OCI-LY1 (cell line): ENCODE measurements at regions not wholly inside any gene's neighbourhood (a gene's known extent, or its start where the extent isn't known, plus 50 kb on each side); places are given as distances from the start of the nearest gene placed in this dataset.

Experiments used
- H2AFZ ChIP-seq: fragments of 200-600 bp; sonication (generic), shearing (Covaris generic); 2 replicates; pipeline ENCODE4 v1.6.0; 2014; ENCODE audit warnings: antibody characterized with exemption, mild to moderate bottlenecking, low read length
- H3F3A ChIP-seq: fragments of 200-600 bp; sonication (generic), shearing (Covaris generic); 2 replicates; pipeline ENCODE4 v1.6.0; 2014; ENCODE audit warnings: mild to moderate bottlenecking, antibody characterized with exemption, low read length, moderate library complexity; ENCODE audit not compliant: insufficient read depth
- H3K27ac ChIP-seq: fragments of 200-600 bp; sonication (generic); 2 replicates; pipeline ENCODE4 v1.5.1; 2014; ENCODE audit warnings: low read length, mixed run types, mild to moderate bottlenecking, low read depth; ENCODE audit not compliant: poor library complexity, severe bottlenecking
- H3K27me3 ChIP-seq: fragments of 200-600 bp; sonication (generic); 2 replicates; pipeline ENCODE4 v1.6.0; 2014; ENCODE audit warnings: antibody characterized with exemption, mild to moderate bottlenecking, low read length, moderate library complexity; ENCODE audit not compliant: insufficient read depth
- H3K36me3 ChIP-seq: fragments of 200-600 bp; sonication (generic); 2 replicates; pipeline ENCODE4 v1.6.1; 2014; ENCODE audit warnings: mild to moderate bottlenecking, antibody characterized with exemption, low read length, moderate library complexity, mixed read lengths; ENCODE audit not compliant: insufficient read depth
- H3K4me1 ChIP-seq: fragments of 200-600 bp; sonication (generic); 2 replicates; pipeline ENCODE4 v1.5.1; 2014; ENCODE audit warnings: mild to moderate bottlenecking, low read length, moderate library complexity; ENCODE audit not compliant: insufficient read depth, severe bottlenecking
- H3K4me2 ChIP-seq: fragments of 200-600 bp; sonication (generic), shearing (Covaris generic); 2 replicates; pipeline ENCODE4 v1.6.1; 2014; ENCODE audit warnings: low read length
- H3K4me3 ChIP-seq: fragments of 200-600 bp; sonication (generic); 2 replicates; pipeline ENCODE4 v1.5.1; 2014; ENCODE audit warnings: low read length, low read depth, mild to moderate bottlenecking, mixed read lengths; ENCODE audit not compliant: poor library complexity, severe bottlenecking
- H3K79me2 ChIP-seq: fragments of 200-600 bp; shearing (Covaris generic); 2 replicates; pipeline ENCODE4 v1.6.1; 2016; ENCODE audit warnings: mixed run types, low read length, mixed read lengths; ENCODE audit not compliant: insufficient read depth
- H3K9ac ChIP-seq: fragments of 200-600 bp; sonication (generic), shearing (Covaris generic); 2 replicates; pipeline ENCODE4 v1.6.1; 2014; ENCODE audit warnings: mild to moderate bottlenecking, low read length, mixed read lengths
- H3K9me2 ChIP-seq: fragments of 200-600 bp; sonication (generic), shearing (Covaris generic); 2 replicates; pipeline ENCODE4 v1.6.1; 2014; ENCODE audit warnings: low read depth, mild to moderate bottlenecking, low read length, mixed read lengths
- H3K9me3 ChIP-seq: fragments of 200-600 bp; shearing (Covaris generic); 2 replicates; pipeline ENCODE4 v1.6.1; 2014; ENCODE audit warnings: low read length, mixed read lengths
- H4K20me1 ChIP-seq: fragments of 200-600 bp; sonication (generic), shearing (Covaris generic); 2 replicates; pipeline ENCODE4 v1.6.0; 2016; ENCODE audit warnings: mild to moderate bottlenecking, low read length; ENCODE audit not compliant: insufficient read depth
- CTCF ChIP-seq: fragments of 200-600 bp; sonication (generic), shearing (Covaris generic); IDR thresholded peaks from 2 replicates; pipeline ENCODE4 v1.5.1; 2017; ENCODE audit warnings: mild to moderate bottlenecking, antibody characterized with exemption, low read length, moderate library complexity, mixed read lengths
- EZH2 ChIP-seq: fragments of 200-600 bp; sonication (generic), shearing (Covaris generic); IDR thresholded peaks from 2 replicates; pipeline ENCODE4 v1.8.0; 2017; ENCODE audit warnings: borderline replicate concordance, mixed run types, mild to moderate bottlenecking, antibody characterized with exemption, low read length, moderate library complexity, mixed read lengths

- Histone ChIP-seq H3K9me3 (no peaks in the 10 kb centered on the region), H3K79me2 (no peaks in the 10 kb centered on the region), H3K27ac (no peak overlapping the region), H3K4me3 (no peak overlapping the region), H3K9me2 (no peaks in the 10 kb centered on the region), H3K4me2 (no peak overlapping the region), H3K4me1 (no peaks in the 10 kb centered on the region), H3F3A (no peaks in the 10 kb centered on the region), H3K9ac (no peak overlapping the region), H4K20me1 (no peaks in the 10 kb centered on the region), H2AFZ (no peak overlapping the region), H3K27me3 (peaks cover 6% of the 10 kb centered on the region; the same call in 1 of the 2 replicates), H3K36me3 (no peaks in the 10 kb centered on the region)
- TF ChIP-seq CTCF = no peak
- no peak for TF ChIP-seq EZH2
These were observed 112.7 kb upstream of the BMPER start for GRCh38 chr7:33792547-33793105.

- Histone ChIP-seq H3K36me3 (no peaks in the 10 kb centered on the region), H3K4me3 (no peak overlapping the region), H3K9me3 (no peaks in the 10 kb centered on the region), H3K79me2 (no peaks in the 10 kb centered on the region), H3F3A (no peaks in the 10 kb centered on the region), H3K9ac (no peak overlapping the region), H3K9me2 (no peaks in the 10 kb centered on the region), H3K27ac (no peak overlapping the region), H3K27me3 (peaks cover 6% of the 10 kb centered on the region; the same call in 1 of the 2 replicates), H3K4me2 (no peak overlapping the region), H4K20me1 (no peaks in the 10 kb centered on the region), H3K4me1 (no peaks in the 10 kb centered on the region), H2AFZ (no peak overlapping the region)
- TF ChIP-seq CTCF (no peak), EZH2 (no peak)
These were observed 111.7 kb upstream of the BMPER start for GRCh38 chr7:33793616-33794015.

GRCh38 chr7:33794419-33794818, 110.9 kb upstream of the BMPER start:
- Histone ChIP-seq H3F3A (no peaks in the 10 kb centered on the region), H3K9ac (no peak overlapping the region), H3K27me3 (peaks cover 6% of the 10 kb centered on the region; the same call in 1 of the 2 replicates), H2AFZ (no peak overlapping the region), H3K4me2 (no peak overlapping the region), H3K4me1 (no peaks in the 10 kb centered on the region), H3K9me2 (no peaks in the 10 kb centered on the region), H3K4me3 (no peak overlapping the region), H4K20me1 (no peaks in the 10 kb centered on the region), H3K9me3 (no peaks in the 10 kb centered on the region), H3K36me3 (no peaks in the 10 kb centered on the region), H3K79me2 (no peaks in the 10 kb centered on the region), H3K27ac (no peak overlapping the region)
- TF ChIP-seq EZH2 = no peak
- TF ChIP-seq CTCF = no peak
